ENCODE measurements at regions not wholly inside any gene's neighbourhood (a gene's known extent, or its start where the extent isn't known, plus 50 kb on each side); places are given as distances from the start of the nearest gene placed in this dataset.

- Histone ChIP-seq H2AFZ (ENCODE audit: low read length) (no peak overlapping the region), H3K79me1 (ENCODE audit: low read depth, low read length) (no peaks in the 10 kb centered on the region), H3K18ac (ENCODE audit: extremely low read depth, low read length) (no peak overlapping the region), H4K5ac (ENCODE audit: insufficient read length, low read depth, low read length) (no peak overlapping the region), H3K36me3 (ENCODE audit: control insufficient read depth in 2 of 4, insufficient read depth in 4 of 4, low read length in 3 of 4) (no peaks in the 10 kb centered on the region), H3K9me3 (ENCODE audit: insufficient read depth in 2 of 2, low read depth in 1 of 2, low read length in 1 of 2) (peaks cover 8 to 10% of the 10 kb centered on the region in 2 experiments; a peak in 3 of 4 replicates), H3K4ac (replicated peaks; ENCODE audit: insufficient read length, low read depth, low read length) (no peak overlapping the region), H3K27ac (ENCODE audit: low read depth, low read length) (no peak overlapping the region), H3K4me1 (replicated peaks in 1 of 4; ENCODE audit: control insufficient read depth in 3 of 4, insufficient read depth in 4 of 4, low read length in 3 of 4) (peaks cover 0 to 10% (median 4%) of the 10 kb centered on the region in 4 experiments; a peak in 2 of 7 replicates), H4K8ac (ENCODE audit: extremely low read depth, insufficient read depth, low read length) (no peak overlapping the region), H3K4me3 (ENCODE audit: extremely low read depth in 1 of 4, insufficient read depth in 2 of 4, low read depth in 3 of 4, low read length in 4 of 4) (no peak overlapping the region; a peak in 1 of 8 replicates), H4K91ac (replicated peaks; ENCODE audit: insufficient read length, low read length) (no peak overlapping the region), H3K79me2 (ENCODE audit: control insufficient read depth in 1 of 2, insufficient read depth in 2 of 2, low read length in 2 of 2) (no peaks in the 10 kb centered on the region), H3K4me2 (ENCODE audit: insufficient read depth in 1 of 2, low read depth in 2 of 2, low read length in 2 of 2) (peak overlapping the region in 1 of 2 experiments; percentile 30; a peak in 1 of 4 replicates), H2BK12ac (ENCODE audit: low read depth, low read length) (no peak overlapping the region), H4K20me1 (replicated peaks in 1 of 2; ENCODE audit: control insufficient read depth in 1 of 2, insufficient read depth in 2 of 2, low read length in 2 of 2) (no peaks in the 10 kb centered on the region), H3K9ac (replicated peaks in 1 of 4; ENCODE audit: extremely low read depth in 1 of 4, low read depth in 3 of 4, low read length in 3 of 4) (no peak overlapping the region), H3K23me2 (ENCODE audit: low read depth, low read length) (peaks cover 2% of the 10 kb centered on the region; the same call in 1 of the 2 replicates), H2BK20ac (ENCODE audit: low read length) (no peak overlapping the region), H3K27me3 (replicated peaks in 1 of 4; ENCODE audit: control insufficient read depth in 3 of 4, extremely low read depth in 1 of 4, insufficient read depth in 3 of 4, low read length in 3 of 4) (no peaks in the 10 kb centered on the region), H3K23ac (ENCODE audit: insufficient read length) (no peak overlapping the region), H2BK5ac (ENCODE audit: low read depth, low read length) (no peak overlapping the region), H2BK15ac (ENCODE audit: low read length) (no peak overlapping the region), H3K14ac (ENCODE audit: insufficient read length) (no peak overlapping the region), H2AK5ac (ENCODE audit: low read depth, low read length) (no peak overlapping the region), H3K56ac (replicated peaks; ENCODE audit: insufficient read length, low read depth, low read length) (no peak overlapping the region), H2BK120ac (replicated peaks; ENCODE audit: low read depth, low read length) (no peak overlapping the region)
- ChIA-PET CTCF (ENCODE audit: partially characterized antibody) (interaction anchor here (0.8 to 6.0 kb wide), 9 partner anchors 9 to 308 kb away, joined by 3 to 41 read pairs (median 3); no protein-coding TSS in a partner anchor), POLR2A (ENCODE audit: partially characterized antibody) (no interaction called here)
- FAIRE-seq (no peak), DNase-seq (ENCODE audit: low read depth in 1 of 2, low spot score in 2 of 2) (no peak)
- WGBS, 2 experiments (ENCODE audit: extremely low coverage in 1 of 2, insufficient coverage in 1 of 2, insufficient read length in 1 of 2, insufficient replicate concordance in 2 of 2, low coverage in 1 of 2, low lambda C conversion rate in 2 of 2, missing lambda C conversion rate in 1 of 2): 69% methylated on average over 11 of the region's 11 CpGs; no CpG with 5 or more reads in 1 of the 2 experiments
- no peak for TF ChIP-seq BCL11A (IDR thresholded peaks at IDR 0.05; ENCODE audit: low read depth in 2 of 2, low read length in 2 of 2)
- no peak for TF ChIP-seq EP300 (IDR thresholded peaks at IDR 0.05; ENCODE audit: borderline replicate concordance in 1 of 2, low read depth in 2 of 2, low read length in 2 of 2)
- no peak for TF ChIP-seq E2F6 (IDR thresholded peaks at IDR 0.05)
- no peak for TF ChIP-seq TBP (IDR thresholded peaks at IDR 0.05; ENCODE audit: low read depth, low read length)
- TF ChIP-seq, protein P1, sequence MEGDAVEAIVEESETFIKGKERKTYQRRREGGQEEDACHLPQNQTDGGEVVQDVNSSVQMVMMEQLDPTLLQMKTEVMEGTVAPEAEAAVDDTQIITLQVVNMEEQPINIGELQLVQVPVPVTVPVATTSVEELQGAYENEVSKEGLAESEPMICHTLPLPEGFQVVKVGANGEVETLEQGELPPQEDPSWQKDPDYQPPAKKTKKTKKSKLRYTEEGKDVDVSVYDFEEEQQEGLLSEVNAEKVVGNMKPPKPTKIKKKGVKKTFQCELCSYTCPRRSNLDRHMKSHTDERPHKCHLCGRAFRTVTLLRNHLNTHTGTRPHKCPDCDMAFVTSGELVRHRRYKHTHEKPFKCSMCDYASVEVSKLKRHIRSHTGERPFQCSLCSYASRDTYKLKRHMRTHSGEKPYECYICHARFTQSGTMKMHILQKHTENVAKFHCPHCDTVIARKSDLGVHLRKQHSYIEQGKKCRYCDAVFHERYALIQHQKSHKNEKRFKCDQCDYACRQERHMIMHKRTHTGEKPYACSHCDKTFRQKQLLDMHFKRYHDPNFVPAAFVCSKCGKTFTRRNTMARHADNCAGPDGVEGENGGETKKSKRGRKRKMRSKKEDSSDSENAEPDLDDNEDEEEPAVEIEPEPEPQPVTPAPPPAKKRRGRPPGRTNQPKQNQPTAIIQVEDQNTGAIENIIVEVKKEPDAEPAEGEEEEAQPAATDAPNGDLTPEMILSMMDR (IDR thresholded peaks at IDR 0.05; ENCODE audit: control extremely low read depth in 1 of 3, insufficient read depth in 1 of 3, low read depth in 1 of 3, low read length in 3 of 3): no peak
- TF ChIP-seq JUN (IDR thresholded peaks at IDR 0.05; ENCODE audit: low read depth, low read length): no peak
- TF ChIP-seq KDM5A (IDR thresholded peaks at IDR 0.05; ENCODE audit: low read length): no peak
- TF ChIP-seq TEAD4 (IDR thresholded peaks at IDR 0.05; ENCODE audit: low read depth, low read length): no peak
Measured at GRCh38 chr21:32918478-32919120, 107.1 kb upstream of the OLIG2 start.
